ENCODE measurements at regions not wholly inside any gene's neighbourhood (a gene's known extent, or its start where the extent isn't known, plus 50 kb on each side); places are given as distances from the start of the nearest gene placed in this dataset.

DNA sequence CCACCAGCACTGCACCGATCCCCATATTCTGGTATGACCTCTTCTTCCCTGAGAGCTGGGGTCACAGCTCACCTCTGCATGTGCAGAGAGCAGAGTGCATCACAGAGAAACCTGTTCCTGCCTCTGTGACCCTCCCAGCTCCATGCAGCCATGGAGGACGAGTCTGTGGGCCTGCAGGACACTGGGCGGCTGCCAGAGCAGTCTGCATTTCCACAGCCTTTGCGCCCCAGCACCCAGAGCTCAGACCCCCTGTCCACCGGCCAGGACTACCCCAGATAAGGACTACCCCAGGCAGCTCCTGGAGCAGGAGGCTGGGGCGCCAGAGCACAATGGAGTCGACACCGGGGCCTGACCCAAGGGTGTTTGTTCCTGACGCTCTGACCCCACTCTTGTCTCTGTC lies 308.1 kb upstream of the IRX1 start:
- TF ChIP-seq CTCF (conservative IDR thresholded peaks at IDR 0.05), result no peak
- no peak for TF ChIP-seq EZH2 (IDR thresholded peaks at IDR 0.05; ENCODE audit: low read depth)
